ENCODE measurements at regions not wholly inside any gene's neighbourhood (a gene's known extent, or its start where the extent isn't known, plus 50 kb on each side); places are given as distances from the start of the nearest gene placed in this dataset.

GRCh38 chr10:56624082-56624481 is 263.0 kb upstream of the ZWINT start:
- H3K4me3 Mint-ChIP-seq = no peak overlapping the region

GRCh38 chr10:56623064-56623463 is 262.0 kb upstream of the ZWINT start:
- no peak for DNase-seq
- no peaks in the 10 kb centered on the region for H3K27me3 Mint-ChIP-seq
- H3K4me1 Mint-ChIP-seq = no peaks in the 10 kb centered on the region
- no peak overlapping the region for H3K4me3 Mint-ChIP-seq
- no peaks in the 10 kb centered on the region for H3K36me3 Mint-ChIP-seq
- H3K9me3 Mint-ChIP-seq = peaks cover 3% of the 10 kb centered on the region
- no peak overlapping the region for H3K27ac Mint-ChIP-seq

More at GRCh38 chr10:56624082-56624481, 263.0 kb upstream of the ZWINT start:
- Mint-ChIP-seq H3K4me1 (no peaks in the 10 kb centered on the region), H3K36me3 (no peaks in the 10 kb centered on the region), H3K27ac (no peak overlapping the region), H3K9me3 (peaks cover 3% of the 10 kb centered on the region), H3K27me3 (no peaks in the 10 kb centered on the region)
- DNase-seq = no peak

GRCh38 chr10:56622335-56622973 is 261.4 kb upstream of the ZWINT start:
- Mint-ChIP-seq H3K4me3 (no peak overlapping the region), H3K27me3 (no peaks in the 10 kb centered on the region), H3K4me1 (no peaks in the 10 kb centered on the region), H3K27ac (no peak overlapping the region), H3K36me3 (no peaks in the 10 kb centered on the region), H3K9me3 (peaks cover 3% of the 10 kb centered on the region)
- no peak for DNase-seq

- Mint-ChIP-seq H3K4me1 (no peaks in the 10 kb centered on the region), H3K27me3 (no peaks in the 10 kb centered on the region), H3K4me3 (no peak overlapping the region), H3K36me3 (no peaks in the 10 kb centered on the region), H3K27ac (no peak overlapping the region), H3K9me3 (no peaks in the 10 kb centered on the region)
- no peak for DNase-seq
Measured at GRCh38 chr10:56606202-56606601, 245.1 kb upstream of the ZWINT start.

- Mint-ChIP-seq H3K4me1 (no peaks in the 10 kb centered on the region), H3K27ac (no peak overlapping the region), H3K4me3 (no peak overlapping the region), H3K27me3 (no peaks in the 10 kb centered on the region), H3K36me3 (no peaks in the 10 kb centered on the region), H3K9me3 (no peaks in the 10 kb centered on the region)
- DNase-seq = no peak
Measured at GRCh38 chr10:56605051-56605450, 244.0 kb upstream of the ZWINT start.

- Mint-ChIP-seq H3K27ac (no peak overlapping the region), H3K4me3 (no peak overlapping the region), H3K9me3 (no peaks in the 10 kb centered on the region), H3K4me1 (no peaks in the 10 kb centered on the region), H3K27me3 (no peaks in the 10 kb centered on the region), H3K36me3 (no peaks in the 10 kb centered on the region)
- DNase-seq = no peak
Measured at GRCh38 chr10:56604624-56605023, 243.6 kb upstream of the ZWINT start.

GRCh38 chr10:56599201-56599600 is 238.1 kb upstream of the ZWINT start:
- H3K4me3 Mint-ChIP-seq = no peak overlapping the region
- no peak for DNase-seq
- no peaks in the 10 kb centered on the region for H3K4me1 Mint-ChIP-seq
- no peak overlapping the region for H3K27ac Mint-ChIP-seq
- no peaks in the 10 kb centered on the region for H3K36me3 Mint-ChIP-seq
- peaks cover 1% of the 10 kb centered on the region for H3K9me3 Mint-ChIP-seq
- H3K27me3 Mint-ChIP-seq = no peaks in the 10 kb centered on the region

GRCh38 chr10:56596257-56596656 is 235.2 kb upstream of the ZWINT start:
- Mint-ChIP-seq H3K4me3 (no peak overlapping the region), H3K27ac (no peak overlapping the region), H3K27me3 (no peaks in the 10 kb centered on the region), H3K4me1 (no peaks in the 10 kb centered on the region), H3K9me3 (peaks cover 1% of the 10 kb centered on the region), H3K36me3 (no peaks in the 10 kb centered on the region)
- DNase-seq = no peak

GRCh38 chr10:56593120-56593519 is 232.1 kb upstream of the ZWINT start:
- Mint-ChIP-seq H3K4me3 (no peak overlapping the region), H3K9me3 (peaks cover 4% of the 10 kb centered on the region), H3K36me3 (no peaks in the 10 kb centered on the region), H3K4me1 (no peaks in the 10 kb centered on the region), H3K27me3 (no peaks in the 10 kb centered on the region), H3K27ac (no peak overlapping the region)
- DNase-seq = no peak

- H3K9me3 Mint-ChIP-seq = peaks cover 2% of the 10 kb centered on the region
- no peak for DNase-seq
- H3K27me3 Mint-ChIP-seq = no peaks in the 10 kb centered on the region
- no peak overlapping the region for H3K27ac Mint-ChIP-seq
- H3K36me3 Mint-ChIP-seq = no peaks in the 10 kb centered on the region
- H3K4me3 Mint-ChIP-seq = no peak overlapping the region
- H3K4me1 Mint-ChIP-seq = no peaks in the 10 kb centered on the region
Measured at GRCh38 chr10:56586461-56586891, 225.4 kb upstream of the ZWINT start.

- no peak overlapping the region for H3K27ac Mint-ChIP-seq
Measured at GRCh38 chr10:56585447-56586171, 224.6 kb upstream of the ZWINT start.

GRCh38 chr10:56583316-56583715 is 222.3 kb upstream of the ZWINT start:
- Mint-ChIP-seq H3K36me3 (no peaks in the 10 kb centered on the region), H3K27me3 (no peaks in the 10 kb centered on the region), H3K4me3 (no peak overlapping the region), H3K27ac (no peak overlapping the region), H3K4me1 (no peaks in the 10 kb centered on the region), H3K9me3 (no peaks in the 10 kb centered on the region)
- no peak for DNase-seq

More at GRCh38 chr10:56585447-56586171, 224.6 kb upstream of the ZWINT start:
- Mint-ChIP-seq H3K4me3 (no peak overlapping the region), H3K9me3 (peaks cover 2% of the 10 kb centered on the region), H3K27me3 (no peaks in the 10 kb centered on the region), H3K4me1 (no peaks in the 10 kb centered on the region), H3K36me3 (no peaks in the 10 kb centered on the region)
- no peak for DNase-seq

GRCh38 chr10:56567580-56567979 is 206.5 kb upstream of the ZWINT start:
- no peak overlapping the region for H3K4me3 Mint-ChIP-seq
- H3K36me3 Mint-ChIP-seq = no peaks in the 10 kb centered on the region
- no peak overlapping the region for H3K27ac Mint-ChIP-seq
- H3K4me1 Mint-ChIP-seq = no peaks in the 10 kb centered on the region
- peaks cover 5% of the 10 kb centered on the region for H3K9me3 Mint-ChIP-seq
- no peaks in the 10 kb centered on the region for H3K27me3 Mint-ChIP-seq
- DNase-seq = no peak

- DNase-seq = no peak
- Mint-ChIP-seq H3K36me3 (no peaks in the 10 kb centered on the region), H3K27me3 (no peaks in the 10 kb centered on the region), H3K9me3 (no peaks in the 10 kb centered on the region), H3K4me1 (no peaks in the 10 kb centered on the region), H3K27ac (no peak overlapping the region), H3K4me3 (no peak overlapping the region)
Measured at GRCh38 chr10:56561336-56561735, 200.3 kb upstream of the ZWINT start.

GRCh38 chr10:56551037-56551436 is 190.0 kb upstream of the ZWINT start:
- H3K27me3 Mint-ChIP-seq = no peaks in the 10 kb centered on the region
- DNase-seq = no peak
- H3K4me3 Mint-ChIP-seq = no peak overlapping the region
- no peaks in the 10 kb centered on the region for H3K4me1 Mint-ChIP-seq
- no peak overlapping the region for H3K27ac Mint-ChIP-seq
- H3K36me3 Mint-ChIP-seq = no peaks in the 10 kb centered on the region
- peaks cover 9% of the 10 kb centered on the region for H3K9me3 Mint-ChIP-seq

- H3K36me3 Mint-ChIP-seq = no peaks in the 10 kb centered on the region
- H3K27me3 Mint-ChIP-seq = no peaks in the 10 kb centered on the region
- peaks cover 4% of the 10 kb centered on the region for H3K9me3 Mint-ChIP-seq
- H3K27ac Mint-ChIP-seq = no peak overlapping the region
- no peaks in the 10 kb centered on the region for H3K4me1 Mint-ChIP-seq
- H3K4me3 Mint-ChIP-seq = no peak overlapping the region
- DNase-seq = no peak
Measured at GRCh38 chr10:56547163-56547562, 186.1 kb upstream of the ZWINT start.
